ENCODE measurements at regions not wholly inside any gene's neighbourhood (a gene's known extent, or its start where the extent isn't known, plus 50 kb on each side); places are given as distances from the start of the nearest gene placed in this dataset.
"Not testable (repeated sequence)": the region's sequence is repeated elsewhere in the genome, so short reads cannot be mapped to it uniquely, and the experiment has no call there.

- in situ Hi-C loops (cut with MboI; ENCODE audit: low sequenced_read_pairs): no loop called here
Observed at GRCh38 chr13:46468570-46469463, 81.8 kb upstream of the RUBCNL start.

DNA sequence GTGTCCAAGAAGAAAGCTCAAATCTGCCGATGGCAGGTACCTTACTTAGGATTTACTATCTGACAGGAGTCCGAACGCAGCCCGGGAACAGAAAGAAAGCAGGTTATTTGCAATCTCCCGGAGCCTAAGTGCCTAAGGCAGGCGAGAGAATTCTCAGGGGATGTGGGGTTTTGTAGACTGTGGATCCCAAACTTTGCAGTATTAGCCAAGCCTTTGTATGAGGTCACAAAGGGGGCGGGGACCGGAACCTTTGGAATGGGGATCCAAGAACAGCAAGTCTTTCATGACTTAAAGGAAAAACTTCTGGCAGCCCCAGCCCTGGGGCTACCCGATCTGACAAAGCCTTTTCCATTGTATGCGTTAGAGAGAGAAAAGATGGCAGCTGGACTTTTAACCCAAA is 80.6 kb upstream of the RUBCNL start:
- in situ Hi-C loops (cut with MboI; ENCODE audit: low sequenced_read_pairs): not testable (repeated sequence)

- in situ Hi-C loops (cut with MboI; ENCODE audit: low sequenced_read_pairs): not testable (repeated sequence)
Observed at GRCh38 chr13:46466074-46466473, 79.0 kb upstream of the RUBCNL start.

GRCh38 chr13:46463719-46464118 is 76.7 kb upstream of the RUBCNL start:
- in situ Hi-C loops (cut with MboI; ENCODE audit: low sequenced_read_pairs): no loop called here

- in situ Hi-C loops (cut with MboI; ENCODE audit: low sequenced_read_pairs): not testable (repeated sequence)
Observed at GRCh38 chr13:46460223-46460622, 73.2 kb upstream of the RUBCNL start.

GRCh38 chr13:46457255-46457654 is 70.2 kb upstream of the RUBCNL start:
- in situ Hi-C loops (cut with MboI; ENCODE audit: low sequenced_read_pairs): not testable (repeated sequence)

- in situ Hi-C loops (cut with MboI; ENCODE audit: low sequenced_read_pairs): not testable (repeated sequence)
Observed at GRCh38 chr13:46455924-46456323, 68.9 kb upstream of the RUBCNL start.

- in situ Hi-C loops (cut with MboI; ENCODE audit: low sequenced_read_pairs): not testable (repeated sequence)
Observed at GRCh38 chr13:46451145-46451544, 64.1 kb upstream of the RUBCNL start.

- in situ Hi-C loops (cut with MboI; ENCODE audit: low sequenced_read_pairs): not testable (repeated sequence)
Observed at GRCh38 chr13:46449949-46450348, 62.9 kb upstream of the RUBCNL start.

- in situ Hi-C loops (cut with MboI; ENCODE audit: low sequenced_read_pairs): not testable (repeated sequence)
Observed at GRCh38 chr13:46448148-46448547, 61.1 kb upstream of the RUBCNL start.

- in situ Hi-C loops (cut with MboI; ENCODE audit: low sequenced_read_pairs): not testable (repeated sequence)
Observed at GRCh38 chr13:46437808-46438404, 50.9 kb upstream of the RUBCNL start.
